C4-2B (cell line): ENCODE measurements at regions not wholly inside any gene's neighbourhood (a gene's known extent, or its start where the extent isn't known, plus 50 kb on each side); places are given as distances from the start of the nearest gene placed in this dataset.

Experiments used
- ZFX ChIP-seq: fragments of 450-650 bp; IDR thresholded peaks from 2 replicates; pipeline ENCODE4 v1.6.1; 2017
- TF ChIP-seq, protein P1 (sequence below): fragments of 450-650 bp; conservative IDR thresholded peaks from 2 replicates; pipeline ENCODE4 v1.5.1; 2017; ENCODE audit warnings: mild to moderate bottlenecking

DNA sequence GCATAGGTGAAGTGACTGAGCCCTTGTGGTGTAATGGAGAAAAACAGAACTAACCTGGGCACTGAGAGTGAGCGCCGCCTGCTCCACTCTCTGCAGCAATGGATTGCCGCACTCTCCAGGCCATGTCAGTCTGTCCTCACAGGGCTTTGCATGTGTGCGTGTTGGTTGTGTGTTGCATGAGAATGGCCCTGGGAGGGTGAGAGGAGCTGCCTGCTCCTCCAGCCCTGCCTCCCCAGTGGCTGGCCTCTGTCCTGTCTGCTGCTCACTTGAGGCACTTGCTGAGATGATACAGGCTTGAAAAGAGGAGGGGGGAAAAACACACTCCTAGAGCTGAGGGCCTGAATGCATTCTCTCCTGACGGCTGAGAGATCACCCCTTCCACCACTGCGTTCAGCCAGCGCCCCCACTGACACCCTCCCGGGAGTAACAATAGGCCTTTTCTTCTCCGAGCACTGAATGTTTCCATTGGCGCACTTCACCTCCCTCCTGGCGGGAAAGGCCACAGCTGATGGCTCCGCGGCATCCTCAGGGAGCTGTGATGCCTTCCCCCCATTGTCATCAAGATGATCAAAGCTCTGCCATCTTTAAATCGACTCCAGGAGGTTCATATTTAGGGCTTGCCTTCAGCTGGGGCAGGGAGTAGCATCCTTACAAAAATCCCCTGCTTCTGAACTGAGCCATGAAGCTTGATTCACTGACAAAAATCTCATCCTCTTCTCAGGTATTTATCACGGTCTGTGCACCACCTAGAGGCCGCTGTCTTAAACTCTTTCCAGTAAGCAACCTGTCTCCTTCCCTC is 49.9 kb upstream of the DAPL1 start:
- TF ChIP-seq, protein P1, sequence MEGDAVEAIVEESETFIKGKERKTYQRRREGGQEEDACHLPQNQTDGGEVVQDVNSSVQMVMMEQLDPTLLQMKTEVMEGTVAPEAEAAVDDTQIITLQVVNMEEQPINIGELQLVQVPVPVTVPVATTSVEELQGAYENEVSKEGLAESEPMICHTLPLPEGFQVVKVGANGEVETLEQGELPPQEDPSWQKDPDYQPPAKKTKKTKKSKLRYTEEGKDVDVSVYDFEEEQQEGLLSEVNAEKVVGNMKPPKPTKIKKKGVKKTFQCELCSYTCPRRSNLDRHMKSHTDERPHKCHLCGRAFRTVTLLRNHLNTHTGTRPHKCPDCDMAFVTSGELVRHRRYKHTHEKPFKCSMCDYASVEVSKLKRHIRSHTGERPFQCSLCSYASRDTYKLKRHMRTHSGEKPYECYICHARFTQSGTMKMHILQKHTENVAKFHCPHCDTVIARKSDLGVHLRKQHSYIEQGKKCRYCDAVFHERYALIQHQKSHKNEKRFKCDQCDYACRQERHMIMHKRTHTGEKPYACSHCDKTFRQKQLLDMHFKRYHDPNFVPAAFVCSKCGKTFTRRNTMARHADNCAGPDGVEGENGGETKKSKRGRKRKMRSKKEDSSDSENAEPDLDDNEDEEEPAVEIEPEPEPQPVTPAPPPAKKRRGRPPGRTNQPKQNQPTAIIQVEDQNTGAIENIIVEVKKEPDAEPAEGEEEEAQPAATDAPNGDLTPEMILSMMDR: peak; percentile 73
- TF ChIP-seq ZFX: no peak
